GM21367 (cell line): ENCODE measurements at regions not wholly inside any gene's neighbourhood (a gene's known extent, or its start where the extent isn't known, plus 50 kb on each side); places are given as distances from the start of the nearest gene placed in this dataset.

ENCODE experiments used
- ATAC-seq: cut with Tn5 transposase; IDR thresholded peaks from one replicate; pipeline ENCODE4 v1.9.1; 2021; ENCODE audit not compliant: unreplicated experiment

- ATAC-seq = no peak
Measured at GRCh38 chr5:67488885-67489284, 292.3 kb upstream of the CD180 start.

GRCh38 chr5:67487862-67488261, 291.3 kb upstream of the CD180 start:
- no peak for ATAC-seq

- no peak for ATAC-seq
Measured at GRCh38 chr5:67483453-67484030, 286.9 kb upstream of the CD180 start.

- no peak for ATAC-seq
Measured at GRCh38 chr5:67481362-67481761, 284.8 kb upstream of the CD180 start.

GRCh38 chr5:67478337-67478736, 281.7 kb upstream of the CD180 start:
- no peak for ATAC-seq

GRCh38 chr5:67476995-67477394, 280.4 kb upstream of the CD180 start:
- ATAC-seq = no peak

- no peak for ATAC-seq
Measured at GRCh38 chr5:67476531-67476930, 279.9 kb upstream of the CD180 start.

- no peak for ATAC-seq
Measured at GRCh38 chr5:67475489-67475888, 278.9 kb upstream of the CD180 start.

GRCh38 chr5:67474597-67475238, 278.1 kb upstream of the CD180 start:
- ATAC-seq = no peak

- no peak for ATAC-seq
Measured at GRCh38 chr5:67467110-67467509, 270.5 kb upstream of the CD180 start.

GRCh38 chr5:67465537-67466207, 269.1 kb upstream of the CD180 start:
- no peak for ATAC-seq

- no peak for ATAC-seq
Measured at GRCh38 chr5:67462147-67462546, 265.5 kb upstream of the CD180 start.

- no peak for ATAC-seq
Measured at GRCh38 chr5:67459253-67459652, 262.7 kb upstream of the CD180 start.

GRCh38 chr5:67455970-67456369, 259.4 kb upstream of the CD180 start:
- no peak for ATAC-seq

- no peak for ATAC-seq
Measured at GRCh38 chr5:67454957-67455561, 258.5 kb upstream of the CD180 start.

GRCh38 chr5:67453111-67453905, 256.7 kb upstream of the CD180 start:
- ATAC-seq = no peak

- ATAC-seq = no peak
Measured at GRCh38 chr5:67451640-67452279, 255.2 kb upstream of the CD180 start.

GRCh38 chr5:67447732-67448131, 251.1 kb upstream of the CD180 start:
- no peak for ATAC-seq

- ATAC-seq = no peak
Measured at GRCh38 chr5:67437905-67438845, 241.6 kb upstream of the CD180 start.

- no peak for ATAC-seq
Measured at GRCh38 chr5:67435032-67435431, 238.4 kb upstream of the CD180 start.
